ENCODE measurements at regions not wholly inside any gene's neighbourhood (a gene's known extent, or its start where the extent isn't known, plus 50 kb on each side); places are given as distances from the start of the nearest gene placed in this dataset.

DNA sequence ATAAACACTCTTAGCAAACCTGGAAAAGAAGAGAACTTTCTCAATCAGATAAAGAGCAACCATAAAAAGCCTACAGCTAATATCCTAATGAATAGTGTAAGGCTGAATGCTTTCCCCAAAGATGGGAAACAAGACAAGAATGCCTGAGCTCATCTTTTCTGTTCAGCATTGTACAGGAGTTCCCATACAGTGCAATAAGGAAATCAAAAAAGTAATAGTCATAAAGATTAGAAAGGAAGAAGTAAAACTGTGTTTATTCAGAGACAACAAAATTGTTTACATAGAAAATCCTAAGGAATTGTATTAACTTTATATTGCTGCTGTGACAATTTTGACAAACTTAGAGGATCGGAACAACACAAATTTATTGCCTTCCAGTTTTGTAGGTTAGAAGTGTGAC is 330.7 kb upstream of the SLC24A2 start:
- Histone ChIP-seq H3K9me3 (ENCODE audit: control insufficient read depth, insufficient read depth, low read depth, low read length) (peaks cover 10% of the 10 kb centered on the region), H3K27ac (ENCODE audit: low read depth, low read length) (no peak overlapping the region), H3K27me3 (ENCODE audit: control insufficient read depth, insufficient read depth, low read length) (no peaks in the 10 kb centered on the region), H3K9ac (ENCODE audit: low read length) (no peak overlapping the region), H3K4me1 (ENCODE audit: control insufficient read depth, insufficient read depth, low read length) (no peaks in the 10 kb centered on the region), H3K4me3 (ENCODE audit: low read depth, low read length) (no peak overlapping the region), H3K36me3 (ENCODE audit: control insufficient read depth, insufficient read depth, low read length) (no peaks in the 10 kb centered on the region)

DNA sequence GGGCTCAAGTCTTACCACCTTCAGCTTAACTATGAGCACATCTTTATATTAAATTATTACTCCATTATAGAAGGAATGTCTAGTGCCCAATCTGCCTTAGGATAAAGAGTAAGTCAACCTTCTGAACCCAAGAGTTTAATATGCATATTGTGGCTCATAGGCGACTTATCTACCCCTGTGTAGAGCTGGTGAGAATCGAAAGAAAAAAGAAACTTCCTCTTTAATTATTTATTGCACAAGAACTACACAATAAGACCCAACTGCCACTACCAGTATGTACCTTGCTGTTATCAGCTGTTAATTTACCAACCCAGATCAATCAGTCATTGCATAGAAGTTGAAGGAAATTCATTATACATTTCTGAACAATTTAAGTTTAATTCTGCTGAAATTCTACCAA is 329.1 kb upstream of the SLC24A2 start:
- H3K27me3 ChIP-seq (ENCODE audit: control insufficient read depth, insufficient read depth, low read length): no peaks in the 10 kb centered on the region; the same call in 1 of the 2 replicates
- no peaks in the 10 kb centered on the region for H3K36me3 ChIP-seq (ENCODE audit: control insufficient read depth, insufficient read depth, low read length)

DNA sequence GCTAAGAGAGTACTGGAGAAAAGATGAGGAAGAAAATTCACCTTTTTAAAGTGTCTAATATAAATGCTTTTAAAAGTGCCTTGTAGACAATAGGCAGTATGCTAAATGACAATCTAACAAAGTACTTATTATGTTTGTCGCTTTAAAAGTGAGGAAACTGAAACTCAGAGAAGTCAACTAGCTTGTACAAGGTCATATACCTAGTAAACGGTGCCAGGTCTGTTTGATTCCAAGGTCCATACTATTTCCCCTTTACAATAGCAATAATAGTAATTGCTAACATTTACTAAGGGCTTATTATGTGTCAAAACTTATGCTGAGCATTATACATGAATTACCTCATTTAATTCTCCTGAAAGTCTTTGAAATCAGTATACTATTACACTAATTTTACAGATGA is 328.6 kb upstream of the SLC24A2 start:
- no peak overlapping the region for H3K4me3 ChIP-seq (ENCODE audit: low read depth, low read length)
- no peaks in the 10 kb centered on the region; the same call in 1 of the 2 replicates for H3K27me3 ChIP-seq (ENCODE audit: control insufficient read depth, insufficient read depth, low read length)

More for the DNA sequence above, 329.1 kb upstream of the SLC24A2 start:
- peaks cover 13% of the 10 kb centered on the region for H3K9me3 ChIP-seq (ENCODE audit: control insufficient read depth, insufficient read depth, low read depth, low read length)
- no peak overlapping the region for H3K27ac ChIP-seq (ENCODE audit: low read depth, low read length)
- no peak overlapping the region for H3K4me3 ChIP-seq (ENCODE audit: low read depth, low read length)
- no peak overlapping the region for H3K9ac ChIP-seq (ENCODE audit: low read length)
- H3K4me1 ChIP-seq (ENCODE audit: control insufficient read depth, insufficient read depth, low read length): no peaks in the 10 kb centered on the region

DNA sequence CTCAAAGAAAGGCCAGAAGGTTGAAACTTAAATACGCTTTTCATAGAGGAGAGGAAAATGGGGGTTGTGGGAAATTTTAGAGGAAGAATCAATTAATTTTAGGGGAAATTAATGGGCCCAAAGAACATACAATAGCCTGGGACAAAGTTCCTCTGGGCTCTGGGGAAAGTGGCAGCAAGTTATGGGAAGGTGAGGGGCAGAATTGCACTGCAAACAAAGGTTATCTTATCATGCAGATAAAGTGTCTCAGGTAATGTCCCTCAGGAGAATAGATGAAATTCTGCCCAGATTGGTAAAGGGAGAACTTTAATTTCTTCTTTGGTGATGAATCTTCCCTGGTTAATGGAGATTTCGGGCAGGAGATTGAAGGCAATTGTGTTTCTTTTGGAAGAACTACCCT is 326.1 kb upstream of the SLC24A2 start:
- H3K4me3 ChIP-seq (ENCODE audit: low read depth, low read length): no peak overlapping the region
- H3K4me1 ChIP-seq (ENCODE audit: control insufficient read depth, insufficient read depth, low read length): peaks cover 13% of the 10 kb centered on the region; the same call in 1 of the 2 replicates
- H3K36me3 ChIP-seq (ENCODE audit: control insufficient read depth, insufficient read depth, low read length): no peaks in the 10 kb centered on the region
- no peaks in the 10 kb centered on the region; the same call in 1 of the 2 replicates for H3K27me3 ChIP-seq (ENCODE audit: control insufficient read depth, insufficient read depth, low read length)
- no peak overlapping the region for H3K27ac ChIP-seq (ENCODE audit: low read depth, low read length)
- peaks cover 13% of the 10 kb centered on the region for H3K9me3 ChIP-seq (ENCODE audit: control insufficient read depth, insufficient read depth, low read depth, low read length)
- no peak overlapping the region for H3K9ac ChIP-seq (ENCODE audit: low read length)

More for the DNA sequence above, 328.6 kb upstream of the SLC24A2 start:
- Histone ChIP-seq H3K36me3 (ENCODE audit: control insufficient read depth, insufficient read depth, low read length) (no peaks in the 10 kb centered on the region), H3K9me3 (ENCODE audit: control insufficient read depth, insufficient read depth, low read depth, low read length) (peaks cover 13% of the 10 kb centered on the region), H3K27ac (ENCODE audit: low read depth, low read length) (no peak overlapping the region), H3K4me1 (ENCODE audit: control insufficient read depth, insufficient read depth, low read length) (0 out of 2 replicates have a peak, but pooled peaks cover under 1% of the 10 kb centered on the region), H3K9ac (ENCODE audit: low read length) (no peak overlapping the region)

DNA sequence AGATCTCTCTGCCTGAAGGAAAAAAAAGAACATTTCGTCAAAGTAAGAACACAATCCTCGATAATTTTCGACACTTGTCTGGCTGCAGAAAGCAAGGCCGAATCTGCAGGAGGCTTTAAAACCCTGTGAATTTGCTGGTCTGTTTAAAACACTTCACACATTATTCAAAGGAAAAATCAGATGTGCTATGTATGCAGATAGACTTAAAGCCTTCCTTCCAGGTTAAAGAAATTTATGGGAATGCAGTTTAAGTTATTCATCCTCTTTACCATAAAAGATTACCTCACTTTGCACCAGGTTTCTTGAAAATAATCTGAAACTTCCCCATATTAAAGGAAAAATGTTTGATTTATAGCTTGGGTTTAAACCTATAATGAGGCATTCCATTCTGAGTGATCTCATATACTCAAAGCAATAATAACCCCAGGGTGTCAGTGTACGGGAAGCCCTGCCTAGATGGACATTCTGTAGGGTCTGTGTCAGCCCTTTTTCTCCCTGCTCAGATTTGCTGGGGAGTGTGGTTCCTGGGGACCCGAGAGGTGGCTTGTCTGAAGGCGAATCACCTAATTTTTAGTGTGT is 323.5 kb upstream of the SLC24A2 start:
- Histone ChIP-seq H3K9me3 (ENCODE audit: control insufficient read depth, insufficient read depth, low read depth, low read length) (peaks cover 13% of the 10 kb centered on the region), H3K4me1 (ENCODE audit: control insufficient read depth, insufficient read depth, low read length) (peaks cover 13% of the 10 kb centered on the region; the same call in 1 of the 2 replicates), H3K9ac (ENCODE audit: low read length) (no peak overlapping the region), H3K36me3 (ENCODE audit: control insufficient read depth, insufficient read depth, low read length) (no peaks in the 10 kb centered on the region), H3K27me3 (ENCODE audit: control insufficient read depth, insufficient read depth, low read length) (no peaks in the 10 kb centered on the region; the same call in 1 of the 2 replicates), H3K27ac (ENCODE audit: low read depth, low read length) (no peak overlapping the region), H3K4me3 (ENCODE audit: low read depth, low read length) (no peak overlapping the region)

DNA sequence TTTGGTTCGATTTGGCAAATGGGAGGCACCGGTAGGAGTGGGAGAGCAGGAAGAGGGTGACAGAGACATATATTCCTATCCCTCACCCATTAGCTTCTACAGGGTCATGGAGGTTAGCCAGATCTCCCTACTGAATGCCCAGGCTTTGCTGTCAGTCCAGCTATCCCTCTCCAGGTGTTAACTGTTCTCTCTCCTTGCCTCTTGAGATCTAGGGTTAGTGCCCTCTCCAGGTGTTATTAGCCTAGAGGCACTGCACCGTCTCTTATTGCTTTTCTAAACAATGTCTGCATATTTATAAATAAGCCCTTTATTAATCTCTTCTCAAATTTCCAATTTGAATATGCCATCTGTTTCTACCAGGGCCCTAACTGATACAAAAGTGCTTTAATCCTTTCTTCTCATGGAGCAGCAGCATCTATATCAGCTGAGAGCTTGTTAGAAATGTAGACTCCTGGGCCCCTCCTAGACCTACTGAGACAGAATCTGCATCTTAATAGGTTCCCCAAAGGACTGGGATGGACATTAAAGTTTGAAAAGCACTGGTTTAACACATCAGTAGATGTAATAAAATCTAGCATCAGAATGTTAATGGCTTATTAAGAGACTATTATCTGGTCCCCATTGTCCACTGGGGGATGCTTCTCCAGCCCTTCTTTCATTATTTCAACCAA is 322.5 kb upstream of the SLC24A2 start:
- H3K4me3 ChIP-seq (ENCODE audit: low read depth, low read length): no peak overlapping the region
- peaks cover 13% of the 10 kb centered on the region; the same call in 1 of the 2 replicates for H3K4me1 ChIP-seq (ENCODE audit: control insufficient read depth, insufficient read depth, low read length)
- no peaks in the 10 kb centered on the region; the same call in 1 of the 2 replicates for H3K27me3 ChIP-seq (ENCODE audit: control insufficient read depth, insufficient read depth, low read length)
- H3K27ac ChIP-seq (ENCODE audit: low read depth, low read length): no peak overlapping the region
- no peaks in the 10 kb centered on the region for H3K36me3 ChIP-seq (ENCODE audit: control insufficient read depth, insufficient read depth, low read length)
- no peak overlapping the region for H3K9ac ChIP-seq (ENCODE audit: low read length)
- peaks cover 13% of the 10 kb centered on the region for H3K9me3 ChIP-seq (ENCODE audit: control insufficient read depth, insufficient read depth, low read depth, low read length)

DNA sequence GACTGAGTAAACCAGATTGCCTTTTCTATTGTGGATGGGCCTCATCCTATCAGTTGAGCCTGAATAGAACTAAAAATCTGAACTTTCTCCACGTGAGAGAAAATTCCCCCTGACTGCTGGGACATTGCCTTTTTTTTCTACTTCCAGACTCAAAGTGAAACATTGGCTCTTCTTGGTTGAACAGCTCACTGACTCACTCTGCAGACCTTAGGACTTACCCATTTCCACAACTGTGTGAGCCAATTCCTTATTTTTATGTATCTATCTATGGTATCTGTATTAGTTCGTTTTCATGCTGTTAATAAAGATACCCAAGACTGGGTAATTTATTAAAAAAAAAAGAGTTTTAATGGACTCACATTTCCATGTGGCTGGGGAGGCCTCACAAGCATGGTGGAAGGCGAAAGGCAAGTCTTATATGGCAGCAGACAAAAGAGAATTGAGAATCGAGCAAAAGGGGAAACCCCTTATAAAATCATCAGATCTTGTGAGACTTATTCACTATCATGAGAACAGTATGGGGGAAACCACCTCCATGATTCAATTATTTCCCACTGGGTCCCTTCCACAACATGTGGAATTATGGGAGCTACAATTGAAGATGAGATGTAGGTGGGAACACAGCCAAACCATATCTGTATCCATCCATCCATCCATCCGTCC is 306.7 kb upstream of the SLC24A2 start:
- Histone ChIP-seq H3K27me3 (ENCODE audit: control insufficient read depth, insufficient read depth, low read length) (no peaks in the 10 kb centered on the region), H3K36me3 (ENCODE audit: control insufficient read depth, insufficient read depth, low read length) (no peaks in the 10 kb centered on the region), H3K27ac (ENCODE audit: low read depth, low read length) (no peak overlapping the region), H3K9ac (ENCODE audit: low read length) (no peak overlapping the region), H3K4me3 (ENCODE audit: low read depth, low read length) (no peak overlapping the region), H3K9me3 (ENCODE audit: control insufficient read depth, insufficient read depth, low read depth, low read length) (no peaks in the 10 kb centered on the region), H3K4me1 (ENCODE audit: control insufficient read depth, insufficient read depth, low read length) (no peaks in the 10 kb centered on the region)

DNA sequence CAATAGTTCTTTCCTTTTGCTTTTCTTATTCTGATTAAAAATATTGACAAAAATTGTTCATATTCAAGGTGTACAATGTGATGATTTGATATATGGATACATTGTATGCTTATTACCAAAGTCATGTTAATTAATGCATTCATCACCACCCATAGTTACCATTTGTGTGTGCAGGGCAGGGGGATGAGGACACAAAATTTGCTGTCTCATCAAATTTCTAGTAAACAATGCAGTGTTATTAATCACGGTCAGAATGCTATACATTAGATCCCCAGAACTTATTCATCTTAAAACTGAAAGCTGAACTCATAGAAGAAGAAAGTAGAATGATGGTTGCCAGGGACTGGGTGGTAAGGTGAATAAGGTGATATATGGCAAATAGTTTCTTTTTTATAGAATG is 303.7 kb upstream of the SLC24A2 start:
- H3K27me3 ChIP-seq (ENCODE audit: control insufficient read depth, insufficient read depth, low read length): no peaks in the 10 kb centered on the region
- no peaks in the 10 kb centered on the region for H3K9me3 ChIP-seq (ENCODE audit: control insufficient read depth, insufficient read depth, low read depth, low read length)
- H3K36me3 ChIP-seq (ENCODE audit: control insufficient read depth, insufficient read depth, low read length): no peaks in the 10 kb centered on the region
- no peak overlapping the region for H3K27ac ChIP-seq (ENCODE audit: low read depth, low read length)
- H3K4me3 ChIP-seq (ENCODE audit: low read depth, low read length): no peak overlapping the region
- no peaks in the 10 kb centered on the region for H3K4me1 ChIP-seq (ENCODE audit: control insufficient read depth, insufficient read depth, low read length)
- H3K9ac ChIP-seq (ENCODE audit: low read length): no peak overlapping the region

DNA sequence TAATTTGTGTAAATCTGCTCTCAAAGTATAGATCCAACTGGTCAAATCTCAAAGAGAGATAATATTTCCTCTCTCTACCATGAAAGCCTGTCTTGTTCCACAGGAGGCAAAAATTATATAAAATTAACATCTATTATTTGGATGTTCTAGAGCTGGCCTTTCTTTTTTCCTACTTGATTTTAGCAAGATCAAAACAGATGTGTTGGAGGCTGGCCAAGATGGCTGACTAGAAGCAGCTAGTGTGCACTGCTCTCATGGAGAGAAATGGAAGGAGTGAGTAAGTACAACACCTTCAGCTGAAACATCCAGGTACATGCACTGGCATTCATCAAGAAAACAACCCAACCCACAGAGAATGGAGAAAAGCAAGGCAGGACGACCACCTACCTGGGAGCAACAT is 298.6 kb upstream of the SLC24A2 start:
- H3K4me1 ChIP-seq (ENCODE audit: control insufficient read depth, insufficient read depth, low read length): no peaks in the 10 kb centered on the region
- no peaks in the 10 kb centered on the region for H3K27me3 ChIP-seq (ENCODE audit: control insufficient read depth, insufficient read depth, low read length)
- H3K9ac ChIP-seq (ENCODE audit: low read length): no peak overlapping the region
- H3K36me3 ChIP-seq (ENCODE audit: control insufficient read depth, insufficient read depth, low read length): no peaks in the 10 kb centered on the region
- no peak overlapping the region for H3K4me3 ChIP-seq (ENCODE audit: low read depth, low read length)
- no peak overlapping the region for H3K27ac ChIP-seq (ENCODE audit: low read depth, low read length)
- H3K9me3 ChIP-seq (ENCODE audit: control insufficient read depth, insufficient read depth, low read depth, low read length): no peaks in the 10 kb centered on the region

DNA sequence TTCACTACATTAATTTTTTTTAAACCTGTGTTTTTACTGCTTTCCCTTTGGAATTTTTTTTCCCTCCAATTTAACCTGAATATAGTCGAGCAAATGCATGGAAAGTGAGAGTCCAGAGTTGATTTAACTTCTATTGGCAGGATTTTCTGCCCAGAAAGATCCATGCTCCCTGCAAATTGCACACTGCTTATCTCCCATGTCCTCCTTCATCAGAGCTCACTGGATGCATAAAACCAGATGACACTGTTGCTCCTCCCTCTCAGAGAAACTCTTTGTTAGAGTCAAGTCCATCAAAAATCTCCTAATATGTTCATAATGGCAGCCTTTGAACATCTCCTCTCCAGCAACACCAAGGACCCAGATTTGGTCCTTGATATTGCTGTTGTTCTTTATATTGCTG is 297.0 kb upstream of the SLC24A2 start:
- H3K27ac ChIP-seq (ENCODE audit: low read depth, low read length): no peak overlapping the region
- no peak overlapping the region for H3K9ac ChIP-seq (ENCODE audit: low read length)
- H3K4me3 ChIP-seq (ENCODE audit: low read depth, low read length): no peak overlapping the region
- H3K9me3 ChIP-seq (ENCODE audit: control insufficient read depth, insufficient read depth, low read depth, low read length): no peaks in the 10 kb centered on the region
- no peaks in the 10 kb centered on the region for H3K4me1 ChIP-seq (ENCODE audit: control insufficient read depth, insufficient read depth, low read length)
- no peaks in the 10 kb centered on the region for H3K36me3 ChIP-seq (ENCODE audit: control insufficient read depth, insufficient read depth, low read length)
- no peaks in the 10 kb centered on the region for H3K27me3 ChIP-seq (ENCODE audit: control insufficient read depth, insufficient read depth, low read length)

DNA sequence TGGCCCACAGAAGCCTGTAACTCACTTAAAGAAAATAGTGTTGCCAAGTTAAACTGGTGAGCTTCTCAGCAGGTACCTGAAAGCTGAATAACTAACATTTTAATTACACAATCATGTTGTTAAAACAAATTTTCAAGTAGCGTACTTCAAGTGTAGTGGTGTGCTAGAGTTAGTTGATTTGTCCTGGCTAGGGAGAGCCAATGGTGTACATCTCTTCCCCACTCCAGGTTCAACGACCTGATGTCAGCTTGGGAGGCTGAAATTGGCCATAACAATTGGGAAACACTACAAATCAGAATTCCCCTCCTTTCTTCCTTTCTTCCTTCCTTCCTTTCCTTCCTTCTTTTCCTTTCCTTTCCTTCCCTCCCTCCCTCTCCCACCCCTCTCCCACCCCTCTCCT is 295.3 kb upstream of the SLC24A2 start:
- Histone ChIP-seq H3K36me3 (ENCODE audit: control insufficient read depth, insufficient read depth, low read length) (no peaks in the 10 kb centered on the region), H3K9me3 (ENCODE audit: control insufficient read depth, insufficient read depth, low read depth, low read length) (no peaks in the 10 kb centered on the region), H3K27me3 (ENCODE audit: control insufficient read depth, insufficient read depth, low read length) (no peaks in the 10 kb centered on the region), H3K4me1 (ENCODE audit: control insufficient read depth, insufficient read depth, low read length) (no peaks in the 10 kb centered on the region), H3K9ac (ENCODE audit: low read length) (no peak overlapping the region), H3K4me3 (ENCODE audit: low read depth, low read length) (no peak overlapping the region), H3K27ac (ENCODE audit: low read depth, low read length) (no peak overlapping the region)
